KG1 (cell line): ENCODE measurements at regions not wholly inside any gene's neighbourhood (a gene's known extent, or its start where the extent isn't known, plus 50 kb on each side); places are given as distances from the start of the nearest gene placed in this dataset.

Experiments used
- DNase-seq: peaks from one replicate; lab custom pipeline; 2025; lab: John Stamatoyannopoulos, UW

- DNase-seq = no peak
Measured at GRCh38 chr4:126238013-126238412, 923.3 kb downstream of the FAT4 start.

GRCh38 chr4:126241634-126242033, 926.9 kb downstream of the FAT4 start:
- no peak for DNase-seq

- no peak for DNase-seq
Measured at GRCh38 chr4:126242679-126243390, 928.1 kb downstream of the FAT4 start.

GRCh38 chr4:126247409-126247808, 932.7 kb downstream of the FAT4 start:
- DNase-seq = no peak

GRCh38 chr4:126250006-126250405, 935.3 kb downstream of the FAT4 start:
- no peak for DNase-seq

- DNase-seq = no peak
Measured at GRCh38 chr4:126251169-126251568, 936.4 kb downstream of the FAT4 start.

GRCh38 chr4:126262665-126263064, 947.9 kb downstream of the FAT4 start:
- DNase-seq = no peak

- DNase-seq = no peak
Measured at GRCh38 chr4:126264839-126265238, 950.1 kb downstream of the FAT4 start.

GRCh38 chr4:126265888-126266287, 951.1 kb downstream of the FAT4 start:
- no peak for DNase-seq

GRCh38 chr4:126267689-126268088, 952.9 kb downstream of the FAT4 start:
- no peak for DNase-seq

- no peak for DNase-seq
Measured at GRCh38 chr4:126268106-126268505, 953.4 kb downstream of the FAT4 start.

GRCh38 chr4:126269106-126269505, 954.4 kb downstream of the FAT4 start:
- DNase-seq = no peak

GRCh38 chr4:126271292-126271691, 956.5 kb downstream of the FAT4 start:
- DNase-seq = no peak

- DNase-seq = no peak
Measured at GRCh38 chr4:126273746-126274145, 959.0 kb downstream of the FAT4 start.

GRCh38 chr4:126291886-126292285, 977.1 kb downstream of the FAT4 start:
- DNase-seq = no peak

- DNase-seq = no peak
Measured at GRCh38 chr4:126298271-126298670, 983.5 kb downstream of the FAT4 start.

- DNase-seq = no peak
Measured at GRCh38 chr4:126306152-126306869, 991.6 kb downstream of the FAT4 start.

GRCh38 chr4:126318376-126318775, 1003.6 kb downstream of the FAT4 start:
- DNase-seq = no peak

GRCh38 chr4:126328914-126329313, 1014.2 kb downstream of the FAT4 start:
- DNase-seq = no peak

- DNase-seq = no peak
Measured at GRCh38 chr4:126338548-126338947, 1023.8 kb downstream of the FAT4 start.

- DNase-seq = no peak
Measured at GRCh38 chr4:126341927-126342326, 1027.2 kb downstream of the FAT4 start.

GRCh38 chr4:126344472-126344871, 1029.7 kb downstream of the FAT4 start:
- no peak for DNase-seq

- no peak for DNase-seq
Measured at GRCh38 chr4:126346654-126347053, 1031.9 kb downstream of the FAT4 start.

GRCh38 chr4:126354784-126355183, 1040.0 kb downstream of the FAT4 start:
- DNase-seq = no peak
